Erythroblast (primary cell): ENCODE measurements at regions not wholly inside any gene's neighbourhood (a gene's known extent, or its start where the extent isn't known, plus 50 kb on each side); places are given as distances from the start of the nearest gene placed in this dataset.

Experiments
- GATA1 ChIP-seq: IDR thresholded peaks from 2 replicates; pipeline ENCODE4 v1.6.1; 2011; ENCODE audit warnings: low read depth, mild to moderate bottlenecking, control low read depth, low read length, moderate library complexity
- POLR2A ChIP-seq: IDR thresholded peaks from 2 replicates; pipeline ENCODE4 v1.6.1; 2011; ENCODE audit warnings: mild to moderate bottlenecking, low read length

DNA sequence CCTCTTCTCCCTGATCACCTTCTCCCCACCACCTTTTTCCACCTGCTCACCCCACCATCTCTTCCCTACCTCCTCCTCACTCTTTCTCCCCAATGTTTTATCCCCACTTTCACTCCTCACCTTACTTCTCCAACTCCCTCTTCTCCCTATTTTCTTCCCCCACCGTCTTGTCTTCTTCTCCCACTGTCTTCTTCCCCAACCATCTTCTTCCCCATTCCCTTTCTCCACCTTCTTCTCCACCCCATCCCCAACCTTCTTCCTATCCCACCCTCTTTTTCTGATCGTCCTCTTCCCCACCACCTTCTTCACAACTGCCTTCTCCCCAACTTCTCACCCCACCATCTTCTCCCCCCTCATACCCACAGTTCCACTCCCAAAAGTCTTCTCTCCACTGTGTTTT, 929.4 kb downstream of the UQCRFS1 start:
- TF ChIP-seq POLR2A (no peak), GATA1 (no peak)
